ENCODE measurements at regions not wholly inside any gene's neighbourhood (a gene's known extent, or its start where the extent isn't known, plus 50 kb on each side); places are given as distances from the start of the nearest gene placed in this dataset.

- H3K4me3 ChIP-seq (ENCODE audit: low read depth, low read length) = no peak overlapping the region
- no peak for TF ChIP-seq CTCF (IDR thresholded peaks at IDR 0.05; ENCODE audit: insufficient read depth, low read length, missing control alignments)
- ChIA-PET CTCF (no interaction called here), POLR2A (no interaction called here)
- no peak for DNase-seq (ENCODE audit: low read depth, low spot score)
These were observed 367.0 kb upstream of the MGMT start for GRCh38 chr10:129099992-129100391.

- ChIA-PET CTCF (no interaction called here), POLR2A (no interaction called here)
- TF ChIP-seq CTCF (IDR thresholded peaks at IDR 0.05; ENCODE audit: insufficient read depth, low read length, missing control alignments) = no peak
These were observed 365.6 kb upstream of the MGMT start for GRCh38 chr10:129101232-129101980.

GRCh38 chr10:129102906-129103693, 363.9 kb upstream of the MGMT start:
- TF ChIP-seq CTCF (IDR thresholded peaks at IDR 0.05; ENCODE audit: insufficient read depth, low read length, missing control alignments) = no peak
- no peak for DNase-seq (ENCODE audit: low read depth, low spot score)
- CTCF ChIA-PET = no interaction called here
- H3K4me3 ChIP-seq (ENCODE audit: low read depth, low read length) = no peak overlapping the region
- POLR2A ChIA-PET = no interaction called here

More at GRCh38 chr10:129101232-129101980, 365.6 kb upstream of the MGMT start:
- no peak overlapping the region for H3K4me3 ChIP-seq (ENCODE audit: low read depth, low read length)
- DNase-seq (ENCODE audit: low read depth, low spot score) = no peak

GRCh38 chr10:129104266-129105045, 362.6 kb upstream of the MGMT start:
- H3K4me3 ChIP-seq (ENCODE audit: low read depth, low read length) = no peak overlapping the region
- TF ChIP-seq CTCF (IDR thresholded peaks at IDR 0.05; ENCODE audit: insufficient read depth, low read length, missing control alignments) = no peak
- ChIA-PET CTCF (no interaction called here), POLR2A (no interaction called here)
- DNase-seq (ENCODE audit: low read depth, low spot score) = no peak

- ChIA-PET POLR2A (no interaction called here), CTCF (no interaction called here)
- DNase-seq (ENCODE audit: low read depth, low spot score) = no peak
- no peak overlapping the region for H3K4me3 ChIP-seq (ENCODE audit: low read depth, low read length)
- TF ChIP-seq CTCF (IDR thresholded peaks at IDR 0.05; ENCODE audit: insufficient read depth, low read length, missing control alignments) = no peak
These were observed 361.8 kb upstream of the MGMT start for GRCh38 chr10:129105266-129105665.

- no peak for TF ChIP-seq CTCF (IDR thresholded peaks at IDR 0.05; ENCODE audit: insufficient read depth, low read length, missing control alignments)
- CTCF ChIA-PET = no interaction called here
- no peak for DNase-seq (ENCODE audit: low read depth, low spot score)
- POLR2A ChIA-PET = no interaction called here
- no peak overlapping the region for H3K4me3 ChIP-seq (ENCODE audit: low read depth, low read length)
These were observed 360.7 kb upstream of the MGMT start for GRCh38 chr10:129106314-129106713.
